ENCODE measurements at regions not wholly inside any gene's neighbourhood (a gene's known extent, or its start where the extent isn't known, plus 50 kb on each side); places are given as distances from the start of the nearest gene placed in this dataset.

GRCh38 chr20:52416953-52417352 is 225.4 kb upstream of the ZFP64 start:
- CTCF ChIA-PET, result no interaction called here
- no peak for TF ChIP-seq CTCF (IDR thresholded peaks at IDR 0.05; ENCODE audit: insufficient read depth in 1 of 2, low read depth in 1 of 2, low read length in 1 of 2, severe bottlenecking in 1 of 2, unreplicated experiment in 1 of 2)
- Mint-ChIP-seq H3K4me3 (ENCODE audit: unreplicated experiment) (no peak overlapping the region), H3K27ac (ENCODE audit: unreplicated experiment) (no peak overlapping the region), H3K36me3 (ENCODE audit: insufficient read depth, unreplicated experiment) (no peaks in the 10 kb centered on the region), H3K4me1 (ENCODE audit: low read depth, unreplicated experiment) (no peaks in the 10 kb centered on the region), H3K9me3 (ENCODE audit: unreplicated experiment) (peaks cover 25% of the 10 kb centered on the region), H3K27me3 (ENCODE audit: insufficient read depth, unreplicated experiment) (peaks cover 2% of the 10 kb centered on the region)
- Histone ChIP-seq H3K36me3 (ENCODE audit: control insufficient read depth, insufficient read depth, low read length) (no peaks in the 10 kb centered on the region), H3K4me3 (ENCODE audit: low read depth, low read length) (no peak overlapping the region), H3K9me3 (peaks cover 19% of the 10 kb centered on the region), H3K4me1 (no peaks in the 10 kb centered on the region), H3K27me3 (replicated peaks; ENCODE audit: control insufficient read depth, insufficient read depth, low read length) (no peaks in the 10 kb centered on the region)
- intact Hi-C loops (cut with micrococcal nuclease; ENCODE audit: unreplicated experiment), result no loop called here
- DNase-seq, result no peak
- POLR2A ChIA-PET, result no interaction called here
- no TSS peak for BruUV-seq (replicated peaks)

- POLR2A ChIA-PET, result interaction anchor here (0.6 kb wide), 1 partner anchor 15 kb away, joined by 3 read pairs; no protein-coding TSS in a partner anchor
- H3K9me3 Mint-ChIP-seq (ENCODE audit: unreplicated experiment), result peaks cover 12% of the 10 kb centered on the region
- intact Hi-C loops (cut with micrococcal nuclease; ENCODE audit: unreplicated experiment), result no loop called here
Measured at GRCh38 chr20:52411611-52412010, 220.0 kb upstream of the ZFP64 start.

GRCh38 chr20:52410731-52411234 is 219.2 kb upstream of the ZFP64 start:
- POLR2A ChIA-PET, result interaction anchor here (0.6 kb wide), 1 partner anchor 16 kb away, joined by 3 read pairs; no protein-coding TSS in a partner anchor
- Histone ChIP-seq H3K36me3 (ENCODE audit: control insufficient read depth, insufficient read depth, low read length) (no peaks in the 10 kb centered on the region), H3K9me3 (peaks cover 7% of the 10 kb centered on the region; the same call in 1 of the 2 replicates), H3K27me3 (replicated peaks; ENCODE audit: control insufficient read depth, insufficient read depth, low read length) (no peaks in the 10 kb centered on the region), H3K4me3 (ENCODE audit: low read depth, low read length) (no peak overlapping the region), H3K4me1 (no peaks in the 10 kb centered on the region)
- Mint-ChIP-seq H3K4me3 (ENCODE audit: unreplicated experiment) (no peak overlapping the region), H3K4me1 (ENCODE audit: low read depth, unreplicated experiment) (no peaks in the 10 kb centered on the region), H3K27me3 (ENCODE audit: insufficient read depth, unreplicated experiment) (peaks cover 12% of the 10 kb centered on the region), H3K27ac (ENCODE audit: unreplicated experiment) (no peak overlapping the region), H3K9me3 (ENCODE audit: unreplicated experiment) (peaks cover 12% of the 10 kb centered on the region), H3K36me3 (ENCODE audit: insufficient read depth, unreplicated experiment) (no peaks in the 10 kb centered on the region)
- TF ChIP-seq CTCF (IDR thresholded peaks at IDR 0.05; ENCODE audit: insufficient read depth in 1 of 2, low read depth in 1 of 2, low read length in 1 of 2, severe bottlenecking in 1 of 2, unreplicated experiment in 1 of 2), result no peak
- intact Hi-C loops (cut with micrococcal nuclease; ENCODE audit: unreplicated experiment), result no loop called here
- CTCF ChIA-PET, result interaction anchor here (2.0 kb wide), 1 partner anchor 98 kb away, joined by 9 read pairs; no protein-coding TSS in a partner anchor
- BruUV-seq (replicated peaks), result no TSS peak
- DNase-seq, result no peak

More at GRCh38 chr20:52411611-52412010, 220.0 kb upstream of the ZFP64 start:
- Mint-ChIP-seq H3K4me3 (ENCODE audit: unreplicated experiment) (no peak overlapping the region), H3K27me3 (ENCODE audit: insufficient read depth, unreplicated experiment) (peaks cover 8% of the 10 kb centered on the region), H3K36me3 (ENCODE audit: insufficient read depth, unreplicated experiment) (no peaks in the 10 kb centered on the region), H3K27ac (ENCODE audit: unreplicated experiment) (no peak overlapping the region), H3K4me1 (ENCODE audit: low read depth, unreplicated experiment) (no peaks in the 10 kb centered on the region)
- Histone ChIP-seq H3K36me3 (ENCODE audit: control insufficient read depth, insufficient read depth, low read length) (no peaks in the 10 kb centered on the region), H3K4me3 (ENCODE audit: low read depth, low read length) (no peak overlapping the region), H3K4me1 (no peaks in the 10 kb centered on the region), H3K27me3 (replicated peaks; ENCODE audit: control insufficient read depth, insufficient read depth, low read length) (no peaks in the 10 kb centered on the region), H3K9me3 (peaks cover 7% of the 10 kb centered on the region; the same call in 1 of the 2 replicates)
- no peak for TF ChIP-seq CTCF (IDR thresholded peaks at IDR 0.05; ENCODE audit: insufficient read depth in 1 of 2, low read depth in 1 of 2, low read length in 1 of 2, severe bottlenecking in 1 of 2, unreplicated experiment in 1 of 2)
- DNase-seq, result no peak
- no TSS peak for BruUV-seq (replicated peaks)
- CTCF ChIA-PET, result interaction anchor here (2.0 kb wide), 1 partner anchor 99 kb away, joined by 9 read pairs; no protein-coding TSS in a partner anchor
